IMR-90 (cell line): ENCODE measurements at regions not wholly inside any gene's neighbourhood (a gene's known extent, or its start where the extent isn't known, plus 50 kb on each side); places are given as distances from the start of the nearest gene placed in this dataset.

Experiments used
- ATAC-seq: fragments of 200-7000 bp; cut with Tn5 transposase; 2 replicates; pipeline ENCODE4 v1.9.1; 2020; ENCODE audit warnings: low read depth, mild to moderate bottlenecking, moderate library complexity
- BruUV-seq: library from RNA; stranded (reverse); fragments of 400-500 nt; replicated peaks from 2 replicates; lab custom pipeline; 2021; lab: Mats Ljungman, UMichigan
- CTCF ChIA-PET: fragments of 300-600 bp; formaldehyde crosslinking; extraction: SDS; loops from one replicate; lab custom pipeline; 2021; ENCODE audit warnings: antibody characterized with exemption; lab: Yijun Ruan, JAX
- POLR2A ChIA-PET: fragments of 300-600 bp; sonication (Branson Sonifier 250); formaldehyde crosslinking; loops from one replicate; lab custom pipeline; 2022; ENCODE audit warnings: antibody characterized with exemption; ENCODE audit not compliant: unreplicated experiment; lab: Charles Lee
- DNase-seq: peaks from one replicate; pipeline ENCODE4 v3.0.0; 2013
- H2AFZ ChIP-seq: replicated peaks from 2 replicates; pipeline ENCODE3; 2013; ENCODE audit warnings: low read length, mild to moderate bottlenecking; ENCODE audit not compliant: poor library complexity
- H2AK5ac ChIP-seq: 2 replicates; pipeline ENCODE4 v1.6.1; 2013; ENCODE audit warnings: low read depth, low read length, inconsistent platforms
- H2AK9ac ChIP-seq: replicated peaks from 2 replicates; pipeline ENCODE3; 2013; ENCODE audit warnings: mild to moderate bottlenecking, low read depth, low read length, moderate library complexity; ENCODE audit not compliant: poor library complexity
- H2BK120ac ChIP-seq: 2 replicates; pipeline ENCODE4 v1.6.1; 2013; ENCODE audit warnings: low read depth, low read length, inconsistent platforms
- H2BK15ac ChIP-seq: 3 replicates; pipeline ENCODE4 v1.6.1; 2013; ENCODE audit warnings: low read depth, low read length, inconsistent platforms
- H2BK20ac ChIP-seq: 2 replicates; pipeline ENCODE4 v1.6.1; 2013; ENCODE audit warnings: low read depth, mild to moderate bottlenecking, inconsistent platforms, low read length, moderate library complexity
- H2BK5ac ChIP-seq: 2 replicates; pipeline ENCODE4 v1.6.1; 2013; ENCODE audit warnings: mild to moderate bottlenecking, low read depth, low read length, inconsistent platforms; ENCODE audit not compliant: poor library complexity, severe bottlenecking
- H3K14ac ChIP-seq: replicated peaks from 2 replicates; pipeline ENCODE4 v1.6.1; 2013; ENCODE audit warnings: low read depth, low read length, inconsistent platforms
- H3K18ac ChIP-seq: 2 replicates; pipeline ENCODE4 v1.6.1; 2013; ENCODE audit warnings: low read depth, low read length, control low read depth
- H3K23ac ChIP-seq: 2 replicates; pipeline ENCODE4 v1.6.1; 2013; ENCODE audit warnings: low read depth, low read length, inconsistent platforms
- H3K27ac ChIP-seq: 2 replicates; pipeline ENCODE4 v1.5.1; 2013; ENCODE audit warnings: mild to moderate bottlenecking, control low read depth, low read length; ENCODE audit not compliant: insufficient read depth
- H3K27me3 ChIP-seq: 2 replicates; pipeline ENCODE4 v1.6.1; 2013; ENCODE audit warnings: low read length; ENCODE audit not compliant: control insufficient read depth, insufficient read depth
- H3K36me3 ChIP-seq: 2 replicates; pipeline ENCODE4 v1.6.1; 2013; ENCODE audit warnings: low read length, mixed read lengths; ENCODE audit not compliant: control insufficient read depth, insufficient read depth
- H3K4ac ChIP-seq: 2 replicates; pipeline ENCODE4 v1.6.1; 2013; ENCODE audit warnings: low read depth, low read length, inconsistent platforms
- H3K4me1 ChIP-seq: 2 replicates; pipeline ENCODE4 v1.6.1; 2013; ENCODE audit warnings: low read length, mixed read lengths; ENCODE audit not compliant: control insufficient read depth, insufficient read depth
- H3K4me2 ChIP-seq: 2 replicates; pipeline ENCODE4 v1.6.1; 2013; ENCODE audit warnings: low read depth, mild to moderate bottlenecking, control low read depth, low read length, moderate library complexity
- H3K4me3 ChIP-seq: 2 replicates; pipeline ENCODE4 v1.5.1; 2013; ENCODE audit warnings: low read depth, mild to moderate bottlenecking, control low read depth, low read length, moderate library complexity; ENCODE audit not compliant: insufficient read depth
- H3K56ac ChIP-seq: 2 replicates; pipeline ENCODE4 v1.6.1; 2013; ENCODE audit warnings: low read length, inconsistent platforms; ENCODE audit not compliant: insufficient read depth; ENCODE audit errors: extremely low read depth
- H3K79me1 ChIP-seq, 2 experiments: 2 replicates each; pipeline ENCODE4 v1.6.1; 2013; ENCODE audit warnings: low read length in 2 of 2, inconsistent platforms in 1 of 2, low read depth in 1 of 2
- H3K9ac ChIP-seq: 2 replicates; pipeline ENCODE4 v1.6.1; 2013; ENCODE audit warnings: low read depth, low read length, control low read depth
- H3K9me1 ChIP-seq: 2 replicates; pipeline ENCODE4 v1.6.1; 2013; ENCODE audit warnings: low read length, inconsistent platforms; ENCODE audit not compliant: insufficient read depth
- H3K9me3 ChIP-seq: 2 replicates; pipeline ENCODE4 v1.6.1; 2013; ENCODE audit warnings: low read length; ENCODE audit not compliant: control insufficient read depth, insufficient read depth
- H4K20me1 ChIP-seq: 2 replicates; pipeline ENCODE4 v1.6.1; 2013; ENCODE audit warnings: low read length, inconsistent platforms; ENCODE audit not compliant: insufficient read depth
- H4K5ac ChIP-seq: 2 replicates; pipeline ENCODE4 v1.6.1; 2013; ENCODE audit warnings: mild to moderate bottlenecking, low read depth, low read length, control low read depth
- H4K8ac ChIP-seq, 2 experiments: 2 replicates each; pipeline ENCODE4 v1.6.1; 2013; ENCODE audit warnings: low read depth in 2 of 2, low read length in 2 of 2, control low read depth in 1 of 2, inconsistent platforms in 1 of 2
- H4K91ac ChIP-seq: 2 replicates; pipeline ENCODE4 v1.6.1; 2013; ENCODE audit warnings: low read depth, low read length, inconsistent platforms; ENCODE audit not compliant: insufficient read depth
- BHLHE40 ChIP-seq: fragments of 150-350 bp; IDR thresholded peaks from 2 replicates; pipeline ENCODE4 v1.6.1; 2016; ENCODE audit warnings: mild to moderate bottlenecking, low read depth, low read length
- CEBPB ChIP-seq: IDR thresholded peaks from 2 replicates; pipeline ENCODE4 v1.6.1; 2012; ENCODE audit warnings: low read depth, low read length, improper control_type of control experiment
- CHD1 ChIP-seq: IDR thresholded peaks from 2 replicates; pipeline ENCODE4 v1.6.1; 2012; ENCODE audit warnings: low read depth, low read length, improper control_type of control experiment
- FOS ChIP-seq: fragments of 150-350 bp; IDR thresholded peaks from 2 replicates; pipeline ENCODE4 v1.6.1; 2016; ENCODE audit warnings: low read depth, low read length
- MAFK ChIP-seq: IDR thresholded peaks from 2 replicates; pipeline ENCODE4 v1.6.1; 2012; ENCODE audit warnings: low read depth, low read length, improper control_type of control experiment
- MAZ ChIP-seq: IDR thresholded peaks from 2 replicates; pipeline ENCODE4 v1.6.1; 2012; ENCODE audit warnings: low read depth, mild to moderate bottlenecking, low read length, improper control_type of control experiment, moderate library complexity, borderline replicate concordance
- MXI1 ChIP-seq: IDR thresholded peaks from 2 replicates; pipeline ENCODE4 v1.6.1; 2012; ENCODE audit warnings: low read depth, mild to moderate bottlenecking, low read length, moderate library complexity, borderline replicate concordance
- NFE2L2 ChIP-seq: fragments of 150-350 bp; IDR thresholded peaks from 2 replicates; pipeline ENCODE4 v1.6.1; 2016; ENCODE audit warnings: low read depth, mild to moderate bottlenecking, low read length
- POLR2A ChIP-seq: IDR thresholded peaks from 2 replicates; pipeline ENCODE4 v1.6.1; 2012; ENCODE audit warnings: mild to moderate bottlenecking, low read depth, low read length
- RAD21 ChIP-seq: IDR thresholded peaks from 2 replicates; pipeline ENCODE4 v1.6.1; 2012; ENCODE audit warnings: low read length, improper control_type of control experiment
- RCOR1 ChIP-seq: IDR thresholded peaks from 2 replicates; pipeline ENCODE4 v1.6.1; 2012; ENCODE audit warnings: mild to moderate bottlenecking, low read length, improper control_type of control experiment; ENCODE audit not compliant: insufficient replicate concordance
- RFX5 ChIP-seq: IDR thresholded peaks from 2 replicates; pipeline ENCODE4 v1.8.0; 2012; ENCODE audit warnings: low read depth, mild to moderate bottlenecking, low read length, moderate library complexity
- SMC3 ChIP-seq: fragments of 150-350 bp; IDR thresholded peaks from 2 replicates; pipeline ENCODE4 v1.6.1; 2016; ENCODE audit warnings: low read depth, mild to moderate bottlenecking, antibody characterized with exemption, low read length, moderate library complexity
- WGBS, 2 experiments: methylation state at CpG; one replicate each; pipeline versions ENCODE4 v1.1.5 to v1.1.7; 2013; ENCODE audit warnings: missing lambda C conversion rate in 2 of 2; ENCODE audit not compliant: insufficient read length in 1 of 2; ENCODE audit errors: extremely low coverage in 2 of 2; 5-methylcytosine and 5-hydroxymethylcytosine counted together
- dilution Hi-C: fragments of 300-500 bp; cut with HindIII; formaldehyde crosslinking; loops from one replicate; pipeline ENCODE4 v1.14.3; 2018; ENCODE audit warnings: low sequenced_read_pairs; ENCODE audit not compliant: unreplicated experiment
- in situ Hi-C: fragments of 300-500 bp; cut with MboI; formaldehyde crosslinking; loops from 3 replicates; pipeline ENCODE4 v1.14.3; 2019; ENCODE audit warnings: low sequenced_read_pairs, inconsistent platforms, mixed read lengths
- intact Hi-C: fragments of 100-400 bp; cut with micrococcal nuclease; formaldehyde crosslinking; loops from 2 replicates; pipeline ENCODE4 v1.10.0; 2022
- TF ChIP-seq, protein P1 (sequence below): fragments of 150-350 bp; IDR thresholded peaks from 2 replicates; pipeline ENCODE4 v1.6.1; 2017; ENCODE audit warnings: mild to moderate bottlenecking, antibody characterized with exemption, low read length, low read depth
- TF ChIP-seq, protein P2 (sequence below): conservative IDR thresholded peaks from 2 replicates; pipeline ENCODE4 v1.5.1; 2012; ENCODE audit warnings: mild to moderate bottlenecking, low read depth, low read length, improper control_type of control experiment
- TF ChIP-seq, protein P3 (sequence below): fragments of 150-350 bp; IDR thresholded peaks from 2 replicates; pipeline ENCODE4 v1.6.1; 2016; ENCODE audit warnings: low read depth, mild to moderate bottlenecking, low read length, moderate library complexity, borderline replicate concordance

DNA sequence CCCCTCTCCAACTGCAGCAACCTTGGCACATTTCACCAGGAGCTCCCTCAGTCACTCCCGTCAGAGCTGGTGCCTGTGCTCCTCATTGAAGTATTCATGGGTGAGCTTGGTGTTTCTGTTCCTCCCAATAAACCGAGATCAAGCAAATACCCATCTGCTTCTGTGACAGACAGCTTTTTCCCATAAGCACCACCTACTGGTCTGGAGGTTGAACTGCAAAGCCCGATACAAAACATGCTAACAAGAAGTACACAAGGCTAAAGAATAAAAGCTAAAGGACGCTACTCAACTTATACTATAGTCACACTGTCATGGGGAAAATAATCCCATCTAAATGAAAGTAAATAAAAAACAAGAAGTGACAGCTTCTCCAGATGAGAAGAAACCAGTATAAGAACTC lies 111.9 kb upstream of the C21orf91 start:
- H2AK5ac ChIP-seq, result no peak overlapping the region
- no peaks in the 10 kb centered on the region for H3K27me3 ChIP-seq
- no peak overlapping the region for H3K4ac ChIP-seq
- CTCF ChIA-PET, result no interaction called here
- H3K14ac ChIP-seq, result no peak overlapping the region
- DNase-seq, result no peak
- ATAC-seq, result no peak
- no peaks in the 10 kb centered on the region for H3K4me1 ChIP-seq
- H3K79me1 ChIP-seq, result no peaks in the 10 kb centered on the region
- no peak overlapping the region for H3K9ac ChIP-seq
- H3K56ac ChIP-seq, result no peak overlapping the region
- no peak overlapping the region for H4K91ac ChIP-seq
- no peak overlapping the region for H4K8ac ChIP-seq
- H2AK9ac ChIP-seq, result no peak overlapping the region
- H3K18ac ChIP-seq, result no peak overlapping the region
- dilution Hi-C loops, result no loop called here
- H4K20me1 ChIP-seq, result no peaks in the 10 kb centered on the region
- H2BK120ac ChIP-seq, result no peak overlapping the region
- no peak overlapping the region for H3K4me3 ChIP-seq
- H2AFZ ChIP-seq, result no peak overlapping the region
- no peak overlapping the region for H3K23ac ChIP-seq
- BruUV-seq, result no TSS peak
- no CpG with 5 or more reads among the region's 4 CpGs for WGBS, 2 experiments
- POLR2A ChIA-PET, result no interaction called here
- no peaks in the 10 kb centered on the region for H3K36me3 ChIP-seq
- H3K9me1 ChIP-seq, result no peaks in the 10 kb centered on the region
- H2BK15ac ChIP-seq, result no peak overlapping the region
- H4K5ac ChIP-seq, result no peak overlapping the region
- no peak overlapping the region for H2BK5ac ChIP-seq
- H3K9me3 ChIP-seq, result no peaks in the 10 kb centered on the region
- H2BK20ac ChIP-seq, result no peak overlapping the region
- intact Hi-C loops, result no loop called here
- in situ Hi-C loops, result no loop called here
- H3K27ac ChIP-seq, result no peak overlapping the region
- no peak overlapping the region for H3K4me2 ChIP-seq
- TF ChIP-seq, protein P1, sequence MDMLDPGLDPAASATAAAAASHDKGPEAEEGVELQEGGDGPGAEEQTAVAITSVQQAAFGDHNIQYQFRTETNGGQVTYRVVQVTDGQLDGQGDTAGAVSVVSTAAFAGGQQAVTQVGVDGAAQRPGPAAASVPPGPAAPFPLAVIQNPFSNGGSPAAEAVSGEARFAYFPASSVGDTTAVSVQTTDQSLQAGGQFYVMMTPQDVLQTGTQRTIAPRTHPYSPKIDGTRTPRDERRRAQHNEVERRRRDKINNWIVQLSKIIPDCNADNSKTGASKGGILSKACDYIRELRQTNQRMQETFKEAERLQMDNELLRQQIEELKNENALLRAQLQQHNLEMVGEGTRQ, result no peak
- TF ChIP-seq CEBPB, result no peak
- TF ChIP-seq, protein P2, sequence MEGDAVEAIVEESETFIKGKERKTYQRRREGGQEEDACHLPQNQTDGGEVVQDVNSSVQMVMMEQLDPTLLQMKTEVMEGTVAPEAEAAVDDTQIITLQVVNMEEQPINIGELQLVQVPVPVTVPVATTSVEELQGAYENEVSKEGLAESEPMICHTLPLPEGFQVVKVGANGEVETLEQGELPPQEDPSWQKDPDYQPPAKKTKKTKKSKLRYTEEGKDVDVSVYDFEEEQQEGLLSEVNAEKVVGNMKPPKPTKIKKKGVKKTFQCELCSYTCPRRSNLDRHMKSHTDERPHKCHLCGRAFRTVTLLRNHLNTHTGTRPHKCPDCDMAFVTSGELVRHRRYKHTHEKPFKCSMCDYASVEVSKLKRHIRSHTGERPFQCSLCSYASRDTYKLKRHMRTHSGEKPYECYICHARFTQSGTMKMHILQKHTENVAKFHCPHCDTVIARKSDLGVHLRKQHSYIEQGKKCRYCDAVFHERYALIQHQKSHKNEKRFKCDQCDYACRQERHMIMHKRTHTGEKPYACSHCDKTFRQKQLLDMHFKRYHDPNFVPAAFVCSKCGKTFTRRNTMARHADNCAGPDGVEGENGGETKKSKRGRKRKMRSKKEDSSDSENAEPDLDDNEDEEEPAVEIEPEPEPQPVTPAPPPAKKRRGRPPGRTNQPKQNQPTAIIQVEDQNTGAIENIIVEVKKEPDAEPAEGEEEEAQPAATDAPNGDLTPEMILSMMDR, result no peak; the same call in 1 of the 2 replicates
- TF ChIP-seq SMC3, result no peak
- TF ChIP-seq POLR2A, result no peak
- no peak for TF ChIP-seq RFX5
- TF ChIP-seq, protein P3, sequence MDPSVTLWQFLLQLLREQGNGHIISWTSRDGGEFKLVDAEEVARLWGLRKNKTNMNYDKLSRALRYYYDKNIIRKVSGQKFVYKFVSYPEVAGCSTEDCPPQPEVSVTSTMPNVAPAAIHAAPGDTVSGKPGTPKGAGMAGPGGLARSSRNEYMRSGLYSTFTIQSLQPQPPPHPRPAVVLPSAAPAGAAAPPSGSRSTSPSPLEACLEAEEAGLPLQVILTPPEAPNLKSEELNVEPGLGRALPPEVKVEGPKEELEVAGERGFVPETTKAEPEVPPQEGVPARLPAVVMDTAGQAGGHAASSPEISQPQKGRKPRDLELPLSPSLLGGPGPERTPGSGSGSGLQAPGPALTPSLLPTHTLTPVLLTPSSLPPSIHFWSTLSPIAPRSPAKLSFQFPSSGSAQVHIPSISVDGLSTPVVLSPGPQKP, result no peak
- TF ChIP-seq MAZ, result no peak
- TF ChIP-seq RAD21, result no peak
- no peak for TF ChIP-seq BHLHE40
- no peak for TF ChIP-seq NFE2L2
- no peak for TF ChIP-seq MAFK
- TF ChIP-seq FOS, result no peak
- TF ChIP-seq MXI1, result no peak
- no peak for TF ChIP-seq CHD1
- TF ChIP-seq RCOR1, result no peak
